Activated naive CD4-positive, alpha-beta T cell (primary cell): ENCODE measurements at regions not wholly inside any gene's neighbourhood (a gene's known extent, or its start where the extent isn't known, plus 50 kb on each side); places are given as distances from the start of the nearest gene placed in this dataset.

ENCODE experiments used
- DNase-seq, 4 experiments: peaks; one replicate each; lab custom pipeline; 2025; lab: John Stamatoyannopoulos, UW

- DNase-seq = no peak
These were observed 721.9 kb upstream of the SLC10A2 start for GRCh38 chr13:103788061-103788652.

GRCh38 chr13:103772576-103772975 is 706.4 kb upstream of the SLC10A2 start:
- no peak for DNase-seq

- DNase-seq = no peak
These were observed 696.3 kb upstream of the SLC10A2 start for GRCh38 chr13:103762523-103762922.

- DNase-seq = no peak
These were observed 693.1 kb upstream of the SLC10A2 start for GRCh38 chr13:103759361-103759760.

- no peak for DNase-seq
These were observed 692.0 kb upstream of the SLC10A2 start for GRCh38 chr13:103758222-103758621.

- DNase-seq = no peak
These were observed 691.1 kb upstream of the SLC10A2 start for GRCh38 chr13:103757361-103757760.

GRCh38 chr13:103754783-103755182 is 688.6 kb upstream of the SLC10A2 start:
- no peak for DNase-seq

GRCh38 chr13:103734837-103735236 is 668.6 kb upstream of the SLC10A2 start:
- DNase-seq = no peak

- no peak for DNase-seq
These were observed 665.7 kb upstream of the SLC10A2 start for GRCh38 chr13:103731959-103732358.

GRCh38 chr13:103730407-103730806 is 664.2 kb upstream of the SLC10A2 start:
- DNase-seq = no peak

- DNase-seq = no peak
These were observed 660.6 kb upstream of the SLC10A2 start for GRCh38 chr13:103726808-103727207.

- no peak for DNase-seq
These were observed 650.5 kb upstream of the SLC10A2 start for GRCh38 chr13:103716718-103717117.

GRCh38 chr13:103715335-103715734 is 649.1 kb upstream of the SLC10A2 start:
- DNase-seq = no peak

GRCh38 chr13:103703246-103703645 is 637.0 kb upstream of the SLC10A2 start:
- no peak for DNase-seq

- DNase-seq = no peak
These were observed 631.8 kb upstream of the SLC10A2 start for GRCh38 chr13:103698000-103698399.

- no peak for DNase-seq
These were observed 629.1 kb upstream of the SLC10A2 start for GRCh38 chr13:103695320-103695719.

- no peak for DNase-seq
These were observed 628.3 kb upstream of the SLC10A2 start for GRCh38 chr13:103694471-103694870.

GRCh38 chr13:103694033-103694432 is 627.8 kb upstream of the SLC10A2 start:
- no peak for DNase-seq

GRCh38 chr13:103692442-103692841 is 626.2 kb upstream of the SLC10A2 start:
- DNase-seq = no peak

- no peak for DNase-seq
These were observed 610.1 kb upstream of the SLC10A2 start for GRCh38 chr13:103676329-103676728.

- no peak for DNase-seq
These were observed 605.3 kb upstream of the SLC10A2 start for GRCh38 chr13:103671547-103671946.

- no peak for DNase-seq
These were observed 597.8 kb upstream of the SLC10A2 start for GRCh38 chr13:103663996-103664395.

- DNase-seq = no peak
These were observed 590.1 kb upstream of the SLC10A2 start for GRCh38 chr13:103656311-103656710.

- DNase-seq = no peak
These were observed 574.4 kb upstream of the SLC10A2 start for GRCh38 chr13:103640606-103641005.

GRCh38 chr13:103639326-103639725 is 573.1 kb upstream of the SLC10A2 start:
- DNase-seq = no peak
